Stomach smooth muscle (tissue), 2 donors: ENCODE measurements at regions not wholly inside any gene's neighbourhood (a gene's known extent, or its start where the extent isn't known, plus 50 kb on each side); places are given as distances from the start of the nearest gene placed in this dataset.

Source experiments
- H3K27ac ChIP-seq: one replicate; pipeline ENCODE4 v1.7.0; 2013; ENCODE audit warnings: mild to moderate bottlenecking, low read length, inconsistent platforms
- H3K27me3 ChIP-seq, 2 donors: one replicate each; pipeline ENCODE4 v1.7.0; 2013; ENCODE audit warnings: low read length in 2 of 2; ENCODE audit not compliant: insufficient read depth in 2 of 2, control insufficient read depth in 1 of 2
- H3K36me3 ChIP-seq, 2 donors: one replicate each; pipeline ENCODE4 v1.7.0; 2013; ENCODE audit warnings: low read length in 2 of 2; ENCODE audit not compliant: control insufficient read depth in 2 of 2, insufficient read depth in 2 of 2
- H3K4me1 ChIP-seq: one replicate; pipeline ENCODE4 v1.7.0; 2013; ENCODE audit warnings: low read length; ENCODE audit not compliant: control insufficient read depth, insufficient read depth
- H3K4me3 ChIP-seq, 2 donors: one replicate each; pipeline ENCODE4 v1.7.0; 2013; ENCODE audit warnings: low read length in 2 of 2
- H3K9ac ChIP-seq, 2 donors: one replicate each; pipeline ENCODE4 v1.7.0; 2013; ENCODE audit warnings: low read length in 2 of 2, mild to moderate bottlenecking in 1 of 2
- H3K9me3 ChIP-seq, 2 donors: one replicate each; pipeline ENCODE4 v1.7.0; 2013; ENCODE audit warnings: low read length in 2 of 2; ENCODE audit not compliant: control insufficient read depth in 2 of 2
- donor health status: healthy.
- donor health status: Pancreatic carcinoma.

GRCh38 chr1:232184561-232185530 is 445.1 kb downstream of the SIPA1L2 start:
- H3K4me1 ChIP-seq = peaks cover 5% of the 10 kb centered on the region
- H3K36me3 ChIP-seq = no peaks in the 10 kb centered on the region
- H3K9me3 ChIP-seq = no peaks in the 10 kb centered on the region
- no peak overlapping the region for H3K4me3 ChIP-seq
- no peak overlapping the region for H3K27ac ChIP-seq
- no peaks in the 10 kb centered on the region for H3K27me3 ChIP-seq
- no peak overlapping the region for H3K9ac ChIP-seq

- H3K4me1 ChIP-seq = peaks cover 8% of the 10 kb centered on the region
- no peaks in the 10 kb centered on the region for H3K27me3 ChIP-seq
- no peak overlapping the region for H3K4me3 ChIP-seq
- H3K36me3 ChIP-seq = no peaks in the 10 kb centered on the region
- no peak overlapping the region for H3K27ac ChIP-seq
- no peaks in the 10 kb centered on the region for H3K9me3 ChIP-seq
- H3K9ac ChIP-seq = no peak overlapping the region
Observed at GRCh38 chr1:232183802-232184201, 446.1 kb downstream of the SIPA1L2 start.

DNA sequence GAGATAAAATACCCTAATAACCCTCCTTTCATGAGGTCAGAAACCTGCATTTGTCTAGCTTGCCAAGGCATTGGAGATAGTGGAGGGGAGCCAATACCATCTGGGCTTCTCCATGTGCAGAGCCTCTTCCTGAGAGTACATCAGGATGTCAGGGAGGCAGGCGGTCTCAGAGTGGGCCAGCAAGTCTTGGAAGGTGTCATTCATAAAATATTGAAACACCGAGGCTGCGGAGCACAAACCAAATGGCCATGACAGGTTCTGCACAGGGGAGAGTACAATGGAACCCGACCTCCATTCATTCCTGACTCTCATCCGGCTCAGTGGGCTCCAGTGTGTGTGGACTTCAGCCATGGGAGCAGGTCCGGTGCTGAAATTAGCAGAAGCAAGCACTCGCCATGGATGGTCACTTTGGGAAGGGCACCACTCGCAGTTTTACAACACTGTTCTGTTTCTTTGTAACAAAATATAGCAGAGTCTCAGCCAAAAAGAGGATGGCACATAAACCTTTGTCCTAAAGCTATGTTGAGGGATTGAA is 446.6 kb downstream of the SIPA1L2 start:
- H3K27ac ChIP-seq = no peak overlapping the region
- H3K9ac ChIP-seq = no peak overlapping the region
- H3K9me3 ChIP-seq = no peaks in the 10 kb centered on the region
- H3K27me3 ChIP-seq = no peaks in the 10 kb centered on the region
- peaks cover 8% of the 10 kb centered on the region for H3K4me1 ChIP-seq
- no peak overlapping the region for H3K4me3 ChIP-seq
- H3K36me3 ChIP-seq = no peaks in the 10 kb centered on the region

- Histone ChIP-seq H3K27ac (no peak overlapping the region), H3K9ac (no peak overlapping the region), H3K27me3 (no peaks in the 10 kb centered on the region), H3K4me3 (no peak overlapping the region), H3K36me3 (no peaks in the 10 kb centered on the region), H3K4me1 (peaks cover 8% of the 10 kb centered on the region), H3K9me3 (no peaks in the 10 kb centered on the region)
Observed at GRCh38 chr1:232182236-232182635, 447.7 kb downstream of the SIPA1L2 start.

DNA sequence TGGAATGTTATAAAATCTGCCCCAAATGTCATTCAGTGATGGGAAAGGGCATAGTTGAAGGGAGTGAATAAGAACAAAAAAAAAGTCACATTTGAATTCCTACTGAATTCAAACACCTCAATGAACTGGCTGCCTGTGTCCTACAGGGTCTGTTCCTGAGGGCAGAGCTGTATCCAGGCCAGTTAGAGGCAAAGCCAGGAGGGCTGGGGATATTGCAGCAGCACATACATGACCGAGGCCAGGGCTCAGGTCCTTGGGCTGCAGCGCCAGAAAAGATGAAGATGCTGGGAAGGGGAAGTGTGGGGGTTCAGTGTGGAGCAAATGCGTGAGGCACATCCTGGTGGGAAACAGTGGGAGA is 449.2 kb downstream of the SIPA1L2 start:
- H3K27ac ChIP-seq = no peak overlapping the region
- H3K36me3 ChIP-seq = no peaks in the 10 kb centered on the region
- H3K9ac ChIP-seq = no peak overlapping the region
- H3K27me3 ChIP-seq = no peaks in the 10 kb centered on the region
- H3K4me3 ChIP-seq = no peak overlapping the region
- H3K9me3 ChIP-seq = no peaks in the 10 kb centered on the region
- peaks cover 8% of the 10 kb centered on the region for H3K4me1 ChIP-seq

GRCh38 chr1:232179896-232180778 is 449.8 kb downstream of the SIPA1L2 start:
- no peaks in the 10 kb centered on the region for H3K27me3 ChIP-seq
- no peaks in the 10 kb centered on the region for H3K36me3 ChIP-seq
- no peak overlapping the region for H3K27ac ChIP-seq
- no peak overlapping the region for H3K4me3 ChIP-seq
- peaks cover 8% of the 10 kb centered on the region for H3K4me1 ChIP-seq
- H3K9ac ChIP-seq = no peak overlapping the region
- H3K9me3 ChIP-seq = no peaks in the 10 kb centered on the region

DNA sequence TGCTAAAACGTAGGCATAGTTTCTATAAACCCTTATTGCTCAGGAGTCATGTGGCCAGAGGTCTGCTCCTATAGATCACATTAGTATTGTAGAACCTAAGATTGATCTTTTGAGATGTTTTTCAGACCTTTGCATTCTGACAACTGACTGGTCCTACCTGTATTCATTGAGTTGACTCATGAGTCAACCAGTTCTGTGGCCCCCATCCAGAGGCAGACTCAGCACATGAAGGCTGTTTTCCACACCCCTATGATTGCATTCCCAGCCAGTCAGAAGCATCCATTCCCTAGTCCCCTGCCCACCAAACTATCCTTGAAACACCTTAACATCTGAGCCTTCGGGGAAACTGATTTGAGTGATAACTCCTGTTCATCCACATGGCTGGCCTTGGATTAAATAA is 451.7 kb downstream of the SIPA1L2 start:
- H3K27me3 ChIP-seq = no peaks in the 10 kb centered on the region

GRCh38 chr1:232177438-232177837 is 452.5 kb downstream of the SIPA1L2 start:
- no peak overlapping the region for H3K27ac ChIP-seq
- no peak overlapping the region for H3K9ac ChIP-seq
- peaks cover 8% of the 10 kb centered on the region for H3K4me1 ChIP-seq
- no peaks in the 10 kb centered on the region for H3K27me3 ChIP-seq
- H3K36me3 ChIP-seq = no peaks in the 10 kb centered on the region
- H3K9me3 ChIP-seq = no peaks in the 10 kb centered on the region
- H3K4me3 ChIP-seq = no peak overlapping the region

More for the DNA sequence above, 451.7 kb downstream of the SIPA1L2 start:
- Histone ChIP-seq H3K36me3 (no peaks in the 10 kb centered on the region), H3K27ac (no peak overlapping the region), H3K4me1 (peaks cover 8% of the 10 kb centered on the region), H3K9ac (no peak overlapping the region), H3K9me3 (no peaks in the 10 kb centered on the region), H3K4me3 (no peak overlapping the region)

GRCh38 chr1:232176222-232176621 is 453.7 kb downstream of the SIPA1L2 start:
- peaks cover 8% of the 10 kb centered on the region for H3K4me1 ChIP-seq
- H3K9me3 ChIP-seq = no peaks in the 10 kb centered on the region
- H3K4me3 ChIP-seq = no peak overlapping the region

GRCh38 chr1:232174306-232174705 is 455.6 kb downstream of the SIPA1L2 start:
- Histone ChIP-seq H3K27me3 (no peaks in the 10 kb centered on the region), H3K4me3 (no peak overlapping the region), H3K9ac (no peak overlapping the region), H3K9me3 (no peaks in the 10 kb centered on the region), H3K27ac (no peak overlapping the region), H3K36me3 (no peaks in the 10 kb centered on the region), H3K4me1 (no peaks in the 10 kb centered on the region)

More at GRCh38 chr1:232176222-232176621, 453.7 kb downstream of the SIPA1L2 start:
- Histone ChIP-seq H3K27ac (no peak overlapping the region), H3K36me3 (no peaks in the 10 kb centered on the region), H3K9ac (no peak overlapping the region), H3K27me3 (no peaks in the 10 kb centered on the region)
